ENCODE measurements at regions not wholly inside any gene's neighbourhood (a gene's known extent, or its start where the extent isn't known, plus 50 kb on each side); places are given as distances from the start of the nearest gene placed in this dataset.

DNA sequence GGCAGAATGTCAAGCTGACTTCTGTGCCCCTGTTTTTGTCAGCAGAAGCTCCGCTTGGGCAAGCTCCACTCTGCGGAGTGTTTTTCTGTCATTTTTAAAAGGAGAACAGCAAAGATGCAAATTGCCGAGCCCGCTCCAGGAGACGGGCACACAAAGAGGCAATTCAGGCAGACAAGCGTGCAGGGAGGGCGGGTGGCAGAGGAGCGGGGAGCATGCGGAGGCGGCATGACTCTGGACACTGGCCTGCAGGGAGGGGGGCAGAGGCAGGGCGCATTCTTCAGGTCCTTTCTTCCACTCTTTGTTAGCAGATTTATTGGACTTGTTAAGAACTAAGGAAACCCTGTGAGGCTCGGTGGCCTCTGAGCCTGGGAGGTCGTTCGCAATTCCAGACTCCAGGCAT lies 187.3 kb upstream of the RMST start:
- 62% methylated on average over 14 of the region's 14 CpGs for WGBS
- Histone ChIP-seq H3K4me1 (ENCODE audit: insufficient read depth, low read length) (peaks cover 27% of the 10 kb centered on the region), H3K9me3 (ENCODE audit: insufficient read depth, low read depth, low read length) (peaks cover 18% of the 10 kb centered on the region; the same call in 1 of the 2 replicates), H3K4me3 (ENCODE audit: low read length) (peak overlapping the region; percentile 30; the same call in 1 of the 2 replicates), H3K36me3 (ENCODE audit: insufficient read depth, low read length) (no peaks in the 10 kb centered on the region), H3K9ac (ENCODE audit: low read depth, low read length) (peak overlapping the region; percentile 61; the same call in 1 of the 2 replicates), H3K27me3 (ENCODE audit: insufficient read depth, low read length) (no peaks in the 10 kb centered on the region), H3K27ac (ENCODE audit: low read depth, low read length) (peak overlapping the region; percentile 57)

DNA sequence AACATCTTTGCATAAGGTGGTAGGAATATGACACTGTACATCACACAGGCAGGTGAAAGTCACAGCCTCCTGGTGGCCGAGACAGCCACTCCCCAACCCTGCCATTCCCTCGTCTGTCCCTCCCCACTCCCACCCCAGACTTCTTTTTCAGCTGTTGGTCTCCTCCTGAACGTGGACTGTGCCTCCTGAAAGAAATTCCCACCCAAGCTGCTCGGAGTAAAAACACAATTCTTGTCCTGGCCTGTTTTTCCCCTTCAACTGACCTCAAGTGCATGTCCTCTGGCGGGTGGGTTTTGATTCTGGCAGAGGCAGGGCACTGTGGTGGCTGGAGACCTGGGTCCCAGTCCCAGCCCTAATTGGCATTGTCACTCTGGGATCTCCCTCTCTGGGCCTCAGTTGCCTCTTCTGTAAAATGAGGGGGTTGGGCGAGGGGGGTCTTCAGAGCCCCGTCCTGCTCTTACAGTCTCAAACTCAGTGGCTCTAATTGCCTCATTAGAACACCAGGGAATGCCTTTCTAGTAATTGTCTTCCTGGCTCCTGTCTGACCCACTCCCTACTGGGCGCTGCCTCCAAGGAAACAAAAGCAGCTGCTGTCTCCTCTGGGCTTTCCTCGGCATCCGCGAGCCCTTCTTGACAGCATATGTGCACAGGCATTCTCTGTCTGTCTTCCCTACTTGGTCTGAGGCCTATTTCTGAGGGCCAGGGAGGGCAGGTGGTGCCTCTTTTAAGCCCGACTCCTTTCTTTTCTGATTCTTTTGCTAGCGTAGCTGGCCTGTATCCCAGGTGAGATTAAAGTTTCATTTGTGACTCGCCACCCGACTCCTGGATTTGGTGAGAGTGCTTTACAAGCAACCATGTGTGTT lies 186.6 kb upstream of the RMST start:
- Histone ChIP-seq H3K9ac (ENCODE audit: low read depth, low read length) (peak overlapping the region; percentile 61; the same call in 1 of the 2 replicates), H3K4me1 (ENCODE audit: insufficient read depth, low read length) (peaks cover 27% of the 10 kb centered on the region), H3K27me3 (ENCODE audit: insufficient read depth, low read length) (no peaks in the 10 kb centered on the region), H3K36me3 (ENCODE audit: insufficient read depth, low read length) (no peaks in the 10 kb centered on the region), H3K27ac (ENCODE audit: low read depth, low read length) (peak overlapping the region; percentile 57), H3K4me3 (ENCODE audit: low read length) (0 out of 2 replicates have a peak overlapping the region, but pooled peaks have one; percentile 30), H3K9me3 (ENCODE audit: insufficient read depth, low read depth, low read length) (peaks cover 16% of the 10 kb centered on the region; the same call in 1 of the 2 replicates)
- 46% methylated on average over 15 of the region's 15 CpGs for WGBS

DNA sequence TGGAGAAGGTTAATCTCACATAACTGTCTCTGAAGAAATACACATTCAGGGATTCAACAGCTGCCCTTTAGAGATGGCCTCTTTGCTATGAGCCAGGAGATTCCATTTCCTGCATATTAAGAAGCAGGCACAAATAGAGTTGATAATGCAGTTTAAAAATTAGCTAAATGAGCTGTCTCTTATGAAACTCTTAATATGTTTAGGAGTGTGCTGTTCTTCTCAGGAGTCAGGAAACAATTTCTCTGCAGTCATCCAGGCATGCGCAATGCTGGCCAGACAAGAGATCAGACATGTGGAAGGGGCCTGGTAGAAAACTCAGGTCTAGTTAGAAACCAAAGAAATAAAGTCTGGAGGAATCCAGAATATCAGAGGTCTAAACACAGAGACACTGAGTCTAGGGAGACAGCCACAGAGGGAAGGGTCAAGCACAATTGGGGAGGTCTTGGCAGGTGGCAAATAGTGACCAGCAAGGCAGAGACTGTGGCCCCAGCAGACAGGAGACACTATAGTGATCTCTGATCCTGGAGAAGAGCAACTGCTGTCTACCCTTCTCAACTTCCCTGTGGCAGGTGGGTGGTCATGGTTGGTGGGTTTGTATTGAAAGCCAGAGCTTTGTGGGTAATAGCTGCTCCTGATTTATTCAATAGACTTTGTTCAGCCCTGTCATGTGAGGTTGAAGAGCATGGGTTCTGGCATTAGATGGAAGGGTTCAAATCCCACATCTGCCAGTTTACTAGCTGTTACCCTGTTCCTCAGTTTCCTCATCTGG lies 185.8 kb upstream of the RMST start:
- Histone ChIP-seq H3K27me3 (ENCODE audit: insufficient read depth, low read length) (no peaks in the 10 kb centered on the region), H3K4me1 (ENCODE audit: insufficient read depth, low read length) (peaks cover 27% of the 10 kb centered on the region), H3K4me3 (ENCODE audit: low read length) (no peak overlapping the region), H3K9me3 (ENCODE audit: insufficient read depth, low read depth, low read length) (peaks cover 8% of the 10 kb centered on the region; the same call in 1 of the 2 replicates), H3K36me3 (ENCODE audit: insufficient read depth, low read length) (no peaks in the 10 kb centered on the region), H3K27ac (ENCODE audit: low read depth, low read length) (peak overlapping the region; percentile 38), H3K9ac (ENCODE audit: low read depth, low read length) (peak overlapping the region; percentile 1; the same call in 1 of the 2 replicates)
- 98% methylated on average over 1 of the region's 1 CpG for WGBS

DNA sequence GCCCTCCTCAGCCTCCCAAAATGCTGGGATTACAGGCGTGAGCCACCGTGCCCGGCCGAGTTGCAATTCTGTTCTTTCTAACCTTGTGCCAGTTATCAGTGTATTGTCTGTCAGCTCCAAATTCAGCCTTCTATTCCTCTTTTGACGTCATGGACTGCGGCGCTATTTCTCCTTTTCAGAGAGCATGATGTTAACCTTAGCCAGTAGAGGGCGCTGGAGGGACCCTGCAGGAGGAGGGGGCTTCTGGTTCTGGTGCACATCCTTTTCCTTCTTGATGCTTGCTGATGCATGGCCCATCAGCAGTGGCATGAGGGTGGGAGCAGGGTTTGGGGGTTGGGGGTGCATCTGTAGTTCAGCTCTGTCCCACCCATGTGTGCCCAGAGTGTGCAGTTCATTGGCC lies 179.3 kb upstream of the RMST start:
- no peak overlapping the region for H3K4me3 ChIP-seq (ENCODE audit: low read length)
- H3K27ac ChIP-seq (ENCODE audit: low read depth, low read length): no peak overlapping the region
- no peaks in the 10 kb centered on the region for H3K4me1 ChIP-seq (ENCODE audit: insufficient read depth, low read length)
- H3K9me3 ChIP-seq (ENCODE audit: insufficient read depth, low read depth, low read length): no peaks in the 10 kb centered on the region
- 86% methylated on average over 8 of the region's 8 CpGs for WGBS
- no peaks in the 10 kb centered on the region for H3K27me3 ChIP-seq (ENCODE audit: insufficient read depth, low read length)
- no peak overlapping the region for H3K9ac ChIP-seq (ENCODE audit: low read depth, low read length)
- no peaks in the 10 kb centered on the region for H3K36me3 ChIP-seq (ENCODE audit: insufficient read depth, low read length)

DNA sequence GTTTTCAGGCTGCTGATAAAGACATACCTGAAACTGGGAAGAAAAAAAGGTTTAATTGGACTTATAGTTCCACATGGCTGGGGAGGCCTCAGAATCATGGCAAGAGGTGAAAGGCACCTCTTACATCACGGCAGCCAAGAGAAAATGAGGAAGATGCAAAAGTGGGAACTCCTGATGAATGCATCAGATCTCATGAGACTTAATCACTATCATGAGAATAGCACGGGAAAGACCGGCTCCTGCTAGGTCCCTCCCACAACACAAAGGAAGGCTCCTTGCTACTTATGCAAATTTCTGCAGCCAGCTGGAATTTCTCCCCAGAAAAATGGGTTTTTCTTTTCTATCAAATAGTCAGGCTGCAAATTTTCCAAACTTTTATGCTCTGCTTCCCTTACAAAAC lies 174.1 kb upstream of the RMST start:
- Histone ChIP-seq H3K9me3 (ENCODE audit: insufficient read depth, low read depth, low read length) (no peaks in the 10 kb centered on the region), H3K36me3 (ENCODE audit: insufficient read depth, low read length) (no peaks in the 10 kb centered on the region), H3K4me1 (ENCODE audit: insufficient read depth, low read length) (no peaks in the 10 kb centered on the region), H3K9ac (ENCODE audit: low read depth, low read length) (no peak overlapping the region), H3K4me3 (ENCODE audit: low read length) (no peak overlapping the region), H3K27ac (ENCODE audit: low read depth, low read length) (no peak overlapping the region), H3K27me3 (ENCODE audit: insufficient read depth, low read length) (no peaks in the 10 kb centered on the region)
- WGBS: 73% methylated on average over 3 of the region's 3 CpGs

DNA sequence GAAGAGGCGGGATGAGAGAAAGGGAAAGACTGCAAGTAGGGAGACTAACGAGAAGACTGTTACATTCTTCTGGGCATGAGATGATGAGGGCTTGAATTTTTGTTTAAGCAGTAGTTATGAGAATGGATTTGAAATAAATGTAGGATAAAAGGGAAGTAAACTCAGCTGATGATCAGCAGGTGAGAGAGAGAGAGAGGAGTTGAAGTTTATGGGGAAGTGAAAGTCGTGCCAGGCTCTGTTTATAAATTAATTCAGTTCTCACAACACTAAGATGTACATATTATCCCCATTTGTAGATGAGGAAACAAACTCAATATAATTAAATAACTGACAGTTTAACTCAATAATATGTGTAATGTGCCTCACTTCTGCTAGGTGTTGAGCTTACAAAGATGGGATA lies 170.0 kb upstream of the RMST start:
- Histone ChIP-seq H3K36me3 (ENCODE audit: insufficient read depth, low read length) (no peaks in the 10 kb centered on the region), H3K9ac (ENCODE audit: low read depth, low read length) (no peak overlapping the region), H3K4me3 (ENCODE audit: low read length) (no peak overlapping the region), H3K4me1 (ENCODE audit: insufficient read depth, low read length) (no peaks in the 10 kb centered on the region), H3K27ac (ENCODE audit: low read depth, low read length) (no peak overlapping the region), H3K27me3 (ENCODE audit: insufficient read depth, low read length) (no peaks in the 10 kb centered on the region), H3K9me3 (ENCODE audit: insufficient read depth, low read depth, low read length) (peaks cover 12% of the 10 kb centered on the region)
- WGBS: 92% methylated on average over 2 of the region's 3 CpGs

DNA sequence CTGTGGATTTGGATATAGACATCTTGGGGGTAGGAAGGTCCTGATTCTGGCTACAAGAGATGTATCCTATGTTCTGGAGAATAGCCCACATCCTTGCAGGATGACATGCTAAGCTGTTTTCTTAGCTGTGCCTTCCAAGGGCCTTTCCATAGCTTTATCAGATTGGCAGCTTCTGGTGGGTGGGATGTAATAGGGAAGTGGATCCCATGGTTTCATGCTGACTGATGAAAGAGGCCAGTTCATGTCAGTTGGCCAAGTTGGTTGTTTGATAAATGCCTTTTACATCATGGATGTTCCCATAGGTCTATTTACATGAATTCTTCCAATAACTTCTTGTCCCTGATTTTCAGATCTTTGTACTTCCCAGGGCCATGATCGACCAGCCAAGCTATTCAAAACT lies 169.1 kb upstream of the RMST start:
- 90% methylated on average over 1 of the region's 1 CpG for WGBS
- no peak overlapping the region for H3K4me3 ChIP-seq (ENCODE audit: low read length)
- H3K4me1 ChIP-seq (ENCODE audit: insufficient read depth, low read length): no peaks in the 10 kb centered on the region
- H3K27me3 ChIP-seq (ENCODE audit: insufficient read depth, low read length): no peaks in the 10 kb centered on the region
- H3K9ac ChIP-seq (ENCODE audit: low read depth, low read length): no peak overlapping the region
- peaks cover 12% of the 10 kb centered on the region for H3K9me3 ChIP-seq (ENCODE audit: insufficient read depth, low read depth, low read length)
- H3K27ac ChIP-seq (ENCODE audit: low read depth, low read length): no peak overlapping the region
- no peaks in the 10 kb centered on the region for H3K36me3 ChIP-seq (ENCODE audit: insufficient read depth, low read length)

DNA sequence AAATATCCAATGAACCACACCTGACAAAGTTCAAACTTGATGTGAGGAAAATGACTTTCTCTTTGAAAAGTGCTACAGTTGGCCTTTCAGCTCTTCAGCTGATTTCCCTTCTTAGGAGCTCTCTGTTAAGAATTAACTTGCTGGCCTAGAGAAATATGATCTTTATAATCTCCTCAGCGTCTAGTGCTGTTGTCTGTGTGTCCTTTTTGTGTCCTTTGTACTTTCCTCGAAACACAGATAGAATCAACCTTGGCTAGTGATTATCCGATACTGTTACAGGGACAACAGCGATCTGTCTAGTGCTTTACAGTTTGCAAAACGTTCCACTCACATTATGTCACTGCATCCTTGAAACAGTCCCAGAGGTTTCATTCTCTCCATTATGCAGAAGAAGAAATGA lies 162.8 kb upstream of the RMST start:
- Histone ChIP-seq H3K36me3 (ENCODE audit: insufficient read depth, low read length) (no peaks in the 10 kb centered on the region), H3K4me3 (ENCODE audit: low read length) (no peak overlapping the region), H3K27ac (ENCODE audit: low read depth, low read length) (no peak overlapping the region), H3K27me3 (ENCODE audit: insufficient read depth, low read length) (no peaks in the 10 kb centered on the region), H3K9ac (ENCODE audit: low read depth, low read length) (no peak overlapping the region), H3K9me3 (ENCODE audit: insufficient read depth, low read depth, low read length) (peaks cover 10% of the 10 kb centered on the region), H3K4me1 (ENCODE audit: insufficient read depth, low read length) (no peaks in the 10 kb centered on the region)
- WGBS: 90% methylated on average over 5 of the region's 5 CpGs

DNA sequence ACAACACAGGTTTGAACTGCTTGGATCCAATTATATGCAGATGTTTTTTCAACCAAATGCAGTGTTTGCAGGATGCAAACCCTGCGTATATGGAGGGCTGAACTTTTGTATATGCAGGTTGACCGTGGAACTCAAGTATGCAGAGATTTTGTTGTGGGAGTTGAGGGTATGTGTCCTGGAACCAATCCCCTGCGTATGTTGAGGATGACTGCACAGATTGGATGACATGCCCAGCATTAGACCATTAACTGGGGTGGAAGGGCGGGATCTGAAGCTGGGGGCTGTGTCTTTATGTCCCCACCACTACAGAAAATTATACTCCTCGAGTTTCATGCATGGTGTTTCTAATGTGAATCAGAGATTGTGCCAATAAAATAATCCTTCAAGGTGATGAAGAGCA lies 162.2 kb upstream of the RMST start:
- no peaks in the 10 kb centered on the region for H3K27me3 ChIP-seq (ENCODE audit: insufficient read depth, low read length)
- H3K36me3 ChIP-seq (ENCODE audit: insufficient read depth, low read length): no peaks in the 10 kb centered on the region
- H3K9me3 ChIP-seq (ENCODE audit: insufficient read depth, low read depth, low read length): peaks cover 5% of the 10 kb centered on the region
- no peaks in the 10 kb centered on the region for H3K4me1 ChIP-seq (ENCODE audit: insufficient read depth, low read length)
- H3K27ac ChIP-seq (ENCODE audit: low read depth, low read length): no peak overlapping the region
- H3K9ac ChIP-seq (ENCODE audit: low read depth, low read length): no peak overlapping the region
- 94% methylated on average over 5 of the region's 5 CpGs for WGBS
- H3K4me3 ChIP-seq (ENCODE audit: low read length): no peak overlapping the region

DNA sequence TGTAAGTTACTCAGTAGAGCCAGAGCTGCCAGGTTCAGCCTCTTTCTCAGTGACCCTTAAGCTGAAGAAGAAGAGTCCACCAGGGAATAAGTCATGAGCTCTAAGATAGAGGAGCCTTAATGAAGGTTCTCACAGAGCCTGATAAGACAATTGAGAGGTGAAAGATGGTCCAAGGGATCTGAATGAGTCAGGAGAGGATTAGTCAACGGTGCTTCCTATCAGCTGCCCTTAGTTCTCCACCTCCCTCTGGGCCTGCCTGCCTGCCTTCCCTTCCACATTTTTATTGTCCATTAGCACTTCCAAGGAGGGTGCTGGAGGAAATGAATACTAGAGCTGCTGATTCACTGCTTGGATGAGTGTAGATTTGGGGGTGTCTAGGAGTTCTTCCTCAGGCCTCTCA lies 161.7 kb upstream of the RMST start:
- no peaks in the 10 kb centered on the region for H3K27me3 ChIP-seq (ENCODE audit: insufficient read depth, low read length)
- H3K9ac ChIP-seq (ENCODE audit: low read depth, low read length): no peak overlapping the region
- 40% methylated on average over 1 of the region's 1 CpG for WGBS
- H3K4me1 ChIP-seq (ENCODE audit: insufficient read depth, low read length): no peaks in the 10 kb centered on the region
- no peaks in the 10 kb centered on the region for H3K36me3 ChIP-seq (ENCODE audit: insufficient read depth, low read length)
- 0 out of 2 replicates have a peak, but pooled peaks cover under 1% of the 10 kb centered on the region for H3K9me3 ChIP-seq (ENCODE audit: insufficient read depth, low read depth, low read length)
- no peak overlapping the region for H3K27ac ChIP-seq (ENCODE audit: low read depth, low read length)
- H3K4me3 ChIP-seq (ENCODE audit: low read length): no peak overlapping the region

DNA sequence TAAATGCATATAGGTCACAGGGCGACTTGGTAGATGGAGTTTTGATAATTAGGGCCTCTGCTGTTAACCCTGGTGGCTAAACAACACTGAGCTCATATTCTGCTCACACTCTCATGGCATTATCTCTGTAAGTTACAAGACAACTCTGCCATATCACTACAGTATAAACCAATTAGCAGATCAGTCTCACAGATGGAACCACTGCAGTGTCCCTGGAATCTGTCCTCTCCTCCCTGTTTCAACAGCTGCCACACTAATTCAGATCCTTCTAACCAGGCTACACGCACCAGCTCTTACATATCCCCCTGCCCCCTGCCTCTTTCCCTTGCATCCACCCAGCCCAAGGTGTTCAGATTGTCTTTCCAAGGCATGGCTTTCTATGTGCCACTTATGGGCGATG lies 161.0 kb upstream of the RMST start:
- Histone ChIP-seq H3K27ac (ENCODE audit: low read depth, low read length) (no peak overlapping the region), H3K4me1 (ENCODE audit: insufficient read depth, low read length) (no peaks in the 10 kb centered on the region), H3K4me3 (ENCODE audit: low read length) (no peak overlapping the region), H3K27me3 (ENCODE audit: insufficient read depth, low read length) (no peaks in the 10 kb centered on the region), H3K9ac (ENCODE audit: low read depth, low read length) (no peak overlapping the region), H3K9me3 (ENCODE audit: insufficient read depth, low read depth, low read length) (no peaks in the 10 kb centered on the region), H3K36me3 (ENCODE audit: insufficient read depth, low read length) (no peaks in the 10 kb centered on the region)
- WGBS: 91% methylated on average over 3 of the region's 3 CpGs

All from HUES64 (cell line).